Esophagus muscularis mucosa (tissue), 4 donors: ENCODE measurements at regions not wholly inside any gene's neighbourhood (a gene's known extent, or its start where the extent isn't known, plus 50 kb on each side); places are given as distances from the start of the nearest gene placed in this dataset.

Source experiments
- CTCF ChIP-seq, 3 experiments: fragments of 200-600 bp in 2 of 3; fragments of 450-650 bp in 1 of 3; sonication (generic) in 2 of 3; IDR thresholded peaks; one replicate each; pipeline ENCODE4 v1.5.1; 2017 to 2019; ENCODE audit warnings: antibody characterized with exemption in 3 of 3, mild to moderate bottlenecking in 2 of 3, moderate library complexity in 1 of 3
- EP300 ChIP-seq: sonication (generic); formaldehyde crosslinking; IDR thresholded peaks from one replicate; pipeline ENCODE4 v1.6.1; 2017; ENCODE audit warnings: antibody characterized with exemption
- POLR2A ChIP-seq: fragments of 450-650 bp; IDR thresholded peaks from one replicate; pipeline ENCODE4 v1.6.1; 2017; ENCODE audit warnings: antibody characterized with exemption, moderate library complexity, mild to moderate bottlenecking, low read depth

- no peak for TF ChIP-seq CTCF (IDR thresholded peaks at IDR 0.05)
- no peak for TF ChIP-seq POLR2A
- TF ChIP-seq EP300: no peak
Measured at GRCh38 chr3:99342383-99342782, 296.0 kb upstream of the COL8A1 start.
